ENCODE measurements at regions not wholly inside any gene's neighbourhood (a gene's known extent, or its start where the extent isn't known, plus 50 kb on each side); places are given as distances from the start of the nearest gene placed in this dataset.
A peak's percentile ranks its signal among the peaks of the same experiment; 100 is the strongest.

- Histone ChIP-seq H3K27me3 (no peaks in the 10 kb centered on the region), H3K36me3 (no peaks in the 10 kb centered on the region), H3K4me1 (peaks cover 0 to 3% (median 2%) of the 10 kb centered on the region in 4 donors), H3K4me3 (no peak overlapping the region), H3K27ac (no peak overlapping the region), H3K9me3 (no peaks in the 10 kb centered on the region)
- 80 to 91% methylated on average over 1 of the region's 1 CpG for WGBS, 2 donors
- ATAC-seq (ENCODE audit: low FRiP score in 2 of 2) = peak in 1 of 2 donors; percentile 36
- TF ChIP-seq POLR2A (IDR thresholded peaks at IDR 0.05) (no peak), EP300 (IDR thresholded peaks at IDR 0.05) (no peak), POLR2AphosphoS5 (IDR thresholded peaks at IDR 0.05) (no peak)
- TF ChIP-seq, protein P1, sequence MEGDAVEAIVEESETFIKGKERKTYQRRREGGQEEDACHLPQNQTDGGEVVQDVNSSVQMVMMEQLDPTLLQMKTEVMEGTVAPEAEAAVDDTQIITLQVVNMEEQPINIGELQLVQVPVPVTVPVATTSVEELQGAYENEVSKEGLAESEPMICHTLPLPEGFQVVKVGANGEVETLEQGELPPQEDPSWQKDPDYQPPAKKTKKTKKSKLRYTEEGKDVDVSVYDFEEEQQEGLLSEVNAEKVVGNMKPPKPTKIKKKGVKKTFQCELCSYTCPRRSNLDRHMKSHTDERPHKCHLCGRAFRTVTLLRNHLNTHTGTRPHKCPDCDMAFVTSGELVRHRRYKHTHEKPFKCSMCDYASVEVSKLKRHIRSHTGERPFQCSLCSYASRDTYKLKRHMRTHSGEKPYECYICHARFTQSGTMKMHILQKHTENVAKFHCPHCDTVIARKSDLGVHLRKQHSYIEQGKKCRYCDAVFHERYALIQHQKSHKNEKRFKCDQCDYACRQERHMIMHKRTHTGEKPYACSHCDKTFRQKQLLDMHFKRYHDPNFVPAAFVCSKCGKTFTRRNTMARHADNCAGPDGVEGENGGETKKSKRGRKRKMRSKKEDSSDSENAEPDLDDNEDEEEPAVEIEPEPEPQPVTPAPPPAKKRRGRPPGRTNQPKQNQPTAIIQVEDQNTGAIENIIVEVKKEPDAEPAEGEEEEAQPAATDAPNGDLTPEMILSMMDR (IDR thresholded peaks at IDR 0.05) = no peak
- DNase-seq = no peak
Observed at GRCh38 chr13:95385798-95386197, 84.5 kb upstream of the ABCC4 start.

GRCh38 chr13:95386370-95386769 lies 85.1 kb upstream of the ABCC4 start:
- H3K4me1 ChIP-seq = no peaks in the 10 kb centered on the region
- H3K36me3 ChIP-seq = no peaks in the 10 kb centered on the region
- H3K27me3 ChIP-seq = no peaks in the 10 kb centered on the region
- H3K27ac ChIP-seq = no peak overlapping the region
- TF ChIP-seq EP300 (IDR thresholded peaks at IDR 0.05) (no peak), POLR2AphosphoS5 (IDR thresholded peaks at IDR 0.05) (no peak), POLR2A (IDR thresholded peaks at IDR 0.05) (no peak)
- TF ChIP-seq, protein P1 (IDR thresholded peaks at IDR 0.05) = no peak
- WGBS, 2 donors = 80 to 93% methylated on average over 4 of the region's 4 CpGs
- no peak for DNase-seq
- H3K9me3 ChIP-seq = no peaks in the 10 kb centered on the region
- no peak for ATAC-seq (ENCODE audit: low FRiP score in 2 of 2)
- no peak overlapping the region for H3K4me3 ChIP-seq

GRCh38 chr13:95387733-95388207 lies 86.5 kb upstream of the ABCC4 start:
- WGBS, 2 donors = 58 to 63% methylated on average over 4 of the region's 4 CpGs
- Histone ChIP-seq H3K9me3 (no peaks in the 10 kb centered on the region), H3K36me3 (no peaks in the 10 kb centered on the region), H3K4me3 (no peak overlapping the region), H3K27me3 (no peaks in the 10 kb centered on the region), H3K4me1 (no peaks in the 10 kb centered on the region), H3K27ac (no peak overlapping the region)
- ATAC-seq (ENCODE audit: low FRiP score in 2 of 2) (peak in 1 of 2 donors; percentile 40), DNase-seq (no peak)
- TF ChIP-seq POLR2A (IDR thresholded peaks at IDR 0.05) (no peak), EP300 (IDR thresholded peaks at IDR 0.05) (no peak), POLR2AphosphoS5 (IDR thresholded peaks at IDR 0.05) (no peak)
- TF ChIP-seq, protein P1 (IDR thresholded peaks at IDR 0.05) = no peak

- Histone ChIP-seq H3K36me3 (no peaks in the 10 kb centered on the region), H3K9me3 (no peaks in the 10 kb centered on the region), H3K27ac (no peak overlapping the region), H3K4me1 (no peaks in the 10 kb centered on the region), H3K4me3 (no peak overlapping the region), H3K27me3 (no peaks in the 10 kb centered on the region)
- no peak for ATAC-seq (ENCODE audit: low FRiP score in 2 of 2)
- 57 to 75% methylated on average over 2 of the region's 2 CpGs for WGBS, 2 donors
- no peak for DNase-seq
- TF ChIP-seq POLR2AphosphoS5 (IDR thresholded peaks at IDR 0.05) (no peak), POLR2A (IDR thresholded peaks at IDR 0.05) (no peak), EP300 (IDR thresholded peaks at IDR 0.05) (no peak)
- TF ChIP-seq, protein P1 (IDR thresholded peaks at IDR 0.05) = no peak
Observed at GRCh38 chr13:95388420-95389079, 87.3 kb upstream of the ABCC4 start.

- Histone ChIP-seq H3K27me3 (no peaks in the 10 kb centered on the region), H3K27ac (no peak overlapping the region), H3K36me3 (no peaks in the 10 kb centered on the region), H3K4me3 (no peak overlapping the region), H3K4me1 (no peaks in the 10 kb centered on the region), H3K9me3 (no peaks in the 10 kb centered on the region)
- DNase-seq (no peak), ATAC-seq (ENCODE audit: low FRiP score in 2 of 2) (peak in 1 of 2 donors; percentile 51)
- WGBS, 2 donors = 84 to 95% methylated on average over 2 of the region's 2 CpGs
- TF ChIP-seq, protein P1 (IDR thresholded peaks at IDR 0.05) = no peak
- no peak for TF ChIP-seq POLR2AphosphoS5 (IDR thresholded peaks at IDR 0.05)
- no peak for TF ChIP-seq POLR2A (IDR thresholded peaks at IDR 0.05)
- TF ChIP-seq EP300 (IDR thresholded peaks at IDR 0.05) = no peak
Observed at GRCh38 chr13:95391362-95391761, 90.1 kb upstream of the ABCC4 start.

Measured in upper lobe of left lung (tissue), 6 donors.